HG03025 (cell line): ENCODE measurements at regions not wholly inside any gene's neighbourhood (a gene's known extent, or its start where the extent isn't known, plus 50 kb on each side); places are given as distances from the start of the nearest gene placed in this dataset.

Experiments
- ATAC-seq: cut with Tn5 transposase; IDR thresholded peaks from one replicate; pipeline ENCODE4 v1.9.1; 2021; ENCODE audit warnings: mild to moderate bottlenecking, moderate library complexity; ENCODE audit not compliant: unreplicated experiment, low FRiP score

DNA sequence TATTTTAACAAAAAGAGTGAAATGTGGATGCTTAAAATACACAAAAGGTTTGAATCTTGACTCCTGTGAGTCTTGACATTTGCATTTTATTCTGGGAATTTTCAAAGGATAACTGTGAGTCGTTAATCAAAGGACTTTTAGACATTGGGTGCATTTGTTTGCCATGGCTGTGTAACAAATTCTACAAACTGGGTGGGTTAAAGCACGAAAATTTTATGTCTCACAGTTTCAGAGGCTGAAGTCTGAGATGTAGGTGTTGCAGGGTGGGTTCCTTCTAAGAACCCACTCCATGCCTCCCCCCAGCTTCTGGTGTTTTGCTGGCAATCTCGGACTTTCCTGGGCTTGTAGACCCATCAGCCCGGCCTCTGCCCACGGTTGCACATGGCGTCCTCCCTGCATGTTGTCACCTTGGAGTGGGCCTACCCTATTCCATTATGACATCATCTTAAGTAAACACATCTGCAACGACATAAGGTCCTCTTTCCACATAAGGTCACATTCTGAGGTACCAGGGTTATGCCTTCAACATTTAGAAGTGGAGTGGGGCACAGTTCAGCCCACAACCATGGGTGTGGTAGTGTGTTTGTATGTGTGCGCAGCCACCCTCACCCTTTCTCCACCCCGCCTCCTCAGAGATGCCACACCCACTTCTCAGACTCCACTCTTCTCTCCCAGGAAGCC, 113.1 kb downstream of the FOXA2 start:
- no peak for ATAC-seq

DNA sequence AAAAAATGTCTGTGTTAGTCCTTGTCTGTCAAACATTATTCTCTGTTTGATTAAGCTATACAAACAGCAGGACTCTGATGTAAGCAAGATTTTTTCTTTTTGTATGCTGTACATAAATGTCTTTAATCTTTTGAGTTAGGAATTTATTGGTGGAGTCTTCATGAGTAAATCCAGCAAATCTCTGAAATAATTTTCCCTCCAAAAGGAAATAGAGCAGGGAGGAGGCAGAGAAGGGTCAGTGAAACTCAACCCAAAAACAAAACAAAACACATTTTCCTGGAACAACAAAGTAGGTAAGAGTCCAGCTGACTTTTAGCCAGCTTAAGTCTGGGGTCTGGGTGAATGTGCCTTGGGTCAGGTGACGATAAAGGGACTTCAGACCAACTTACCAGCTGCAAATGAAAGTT, 113.7 kb downstream of the FOXA2 start:
- no peak for ATAC-seq

DNA sequence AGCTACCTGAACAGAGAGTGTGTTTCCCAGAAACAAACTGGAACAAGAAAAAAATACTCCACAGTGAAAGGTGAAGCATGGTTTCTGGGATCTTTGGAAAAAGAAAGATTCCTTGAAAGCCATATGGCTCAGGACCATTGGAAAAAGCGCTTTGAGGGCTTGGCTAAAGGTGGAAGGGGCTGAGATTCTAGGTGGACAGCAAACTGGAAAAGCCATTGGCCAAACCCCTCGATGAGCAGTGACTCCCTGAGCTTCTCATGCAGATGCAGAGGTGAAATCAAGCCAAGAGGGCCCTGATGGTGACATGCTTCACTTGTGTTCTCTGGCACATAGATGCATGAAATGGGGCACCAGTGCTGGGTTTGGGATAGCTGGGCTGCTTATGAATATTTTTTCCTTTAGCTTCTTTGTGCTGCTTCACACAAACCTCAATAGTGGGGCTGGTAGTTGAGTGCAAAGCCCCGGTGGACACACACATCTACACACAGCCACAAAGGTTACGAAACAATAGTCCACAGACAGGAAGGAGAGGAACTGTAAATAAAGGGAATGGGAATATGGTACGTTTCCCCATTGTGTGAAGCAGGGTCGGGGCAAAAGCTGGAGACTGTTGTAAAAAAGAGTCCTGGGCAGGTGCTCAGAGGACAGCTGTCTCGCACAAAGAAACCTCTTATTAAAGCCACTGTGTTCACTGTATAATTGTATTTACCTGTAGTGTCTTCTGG, 117.8 kb downstream of the FOXA2 start:
- no peak for ATAC-seq

DNA sequence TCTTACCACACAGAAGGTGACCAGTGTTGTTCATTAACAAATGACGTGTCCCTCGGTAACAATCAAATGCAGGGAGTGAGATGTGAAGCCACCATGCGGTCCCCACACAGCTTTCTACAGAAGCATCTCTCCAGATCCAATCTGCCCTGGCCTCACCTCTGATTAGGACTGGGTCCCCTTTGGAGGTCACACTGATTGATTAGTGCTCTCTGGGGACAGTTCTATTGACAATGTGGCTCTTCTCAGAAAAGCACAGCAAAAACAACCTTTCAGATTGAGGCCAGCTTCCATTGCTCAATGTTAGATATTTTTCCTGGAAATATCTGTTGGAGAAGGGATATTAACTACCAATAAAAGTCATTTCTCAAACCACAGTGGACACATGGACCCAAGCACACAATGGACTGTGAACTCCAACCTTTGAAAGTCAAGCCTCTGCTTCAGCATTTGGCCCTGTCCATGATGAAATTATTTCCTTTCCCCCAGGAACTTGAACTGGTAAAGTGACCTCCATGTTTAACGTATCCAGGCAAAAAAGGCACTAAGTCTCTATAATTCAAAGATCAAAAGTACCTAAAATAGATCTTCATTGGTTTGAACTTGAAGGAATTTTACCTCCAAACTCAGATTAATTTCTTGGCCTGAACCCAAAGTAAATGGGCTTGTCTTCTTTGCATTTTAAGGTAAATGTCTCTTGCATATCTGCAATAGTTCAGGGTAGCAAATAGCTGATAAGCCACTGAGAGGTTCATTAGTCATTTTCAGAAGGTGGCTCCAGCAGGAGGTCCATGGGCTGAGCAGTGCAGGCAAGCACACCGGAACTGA, 118.5 kb downstream of the FOXA2 start:
- ATAC-seq, result no peak

DNA sequence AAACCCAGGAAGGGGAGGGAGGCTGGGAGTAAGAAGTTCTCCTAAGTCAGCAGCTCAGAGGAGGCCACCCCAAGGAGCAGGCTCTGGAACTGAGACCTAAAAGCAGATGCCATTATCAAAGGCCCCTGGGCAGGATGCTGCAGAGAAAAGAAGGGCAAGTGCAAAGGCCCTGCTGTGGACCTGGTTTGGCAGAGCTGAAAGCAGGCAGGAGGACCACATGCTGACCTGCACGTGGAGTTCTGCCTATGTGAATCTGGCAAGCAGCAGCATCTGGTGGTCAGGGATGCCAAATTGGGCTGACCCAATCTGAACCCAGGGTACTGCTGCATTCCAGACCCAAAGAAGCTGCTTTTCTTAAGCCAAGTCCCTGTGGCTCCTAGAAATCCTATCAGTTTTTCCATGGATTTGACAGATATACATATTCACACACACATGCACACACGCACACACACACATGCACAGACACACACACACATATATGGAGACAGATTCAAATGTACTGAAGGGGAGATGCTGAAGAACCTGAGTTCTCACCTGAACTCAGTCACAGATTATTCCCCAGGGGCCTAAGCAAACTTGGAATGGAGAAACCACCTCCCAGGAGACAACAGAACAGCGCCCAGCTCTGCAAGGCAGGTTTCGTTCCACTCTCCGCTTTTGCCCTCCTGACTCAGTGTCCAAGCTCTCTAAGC, 119.9 kb downstream of the FOXA2 start:
- ATAC-seq, result no peak

DNA sequence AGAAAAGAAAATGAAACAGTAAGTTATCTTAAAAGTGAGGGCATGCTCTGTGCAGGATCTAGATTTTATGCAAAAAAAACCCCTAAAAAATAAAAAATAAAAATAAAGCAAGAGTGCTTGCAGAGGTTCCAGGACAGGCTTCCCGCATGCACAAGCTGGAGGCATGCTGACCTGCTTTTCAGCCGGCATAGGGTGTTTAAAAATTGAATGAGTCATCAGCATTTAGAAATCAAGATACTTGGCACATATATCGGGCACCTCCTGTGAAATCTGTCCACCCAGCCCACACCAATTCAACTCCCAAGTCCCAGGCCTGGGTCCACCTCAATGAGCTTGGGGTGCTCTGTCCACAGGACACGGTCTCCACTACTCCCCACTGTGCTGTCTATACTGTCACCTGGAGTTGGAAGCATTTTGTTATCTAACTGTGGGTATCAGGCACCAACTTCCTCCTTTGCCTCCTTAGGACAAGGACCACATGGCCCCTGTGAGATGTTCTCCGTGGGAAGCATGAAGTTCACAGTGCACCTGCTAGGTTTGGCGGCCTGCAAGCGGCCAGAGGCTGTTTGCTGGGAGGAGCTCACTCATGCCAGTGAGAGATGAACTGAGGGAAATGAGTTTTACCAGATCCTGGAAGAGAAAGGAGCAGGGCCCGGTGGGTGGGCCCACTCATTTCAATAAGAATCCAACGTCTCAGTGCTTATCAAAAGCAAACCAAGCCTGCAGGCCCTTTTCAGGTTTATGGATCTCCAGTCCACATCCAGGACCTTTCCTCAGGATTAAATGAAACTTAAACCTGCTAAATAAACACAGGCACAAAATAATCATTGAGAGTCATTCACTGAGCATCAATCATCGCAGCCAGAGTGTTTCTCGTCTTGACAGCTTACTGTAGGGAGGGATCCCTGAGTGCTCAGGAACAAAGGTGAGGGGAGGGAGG, 121.1 kb downstream of the FOXA2 start:
- no peak for ATAC-seq

DNA sequence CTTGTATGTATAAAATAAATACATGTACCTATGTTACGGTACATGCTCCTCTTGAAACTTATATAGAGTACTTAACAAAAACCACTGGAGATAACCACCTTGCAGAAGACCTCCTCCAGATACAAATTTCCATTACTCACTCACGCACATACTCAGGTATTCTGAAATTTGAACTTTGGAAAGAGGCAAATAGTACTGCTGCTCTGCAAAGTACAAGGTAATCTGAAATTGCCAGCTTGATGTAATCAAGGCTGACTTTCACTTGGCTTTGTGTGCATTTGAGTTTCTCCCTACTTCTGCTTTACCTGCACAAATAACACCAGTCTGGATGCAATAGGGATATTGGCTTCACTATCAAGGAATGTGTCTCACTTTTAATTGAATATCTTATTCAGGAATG, 123.6 kb downstream of the FOXA2 start:
- ATAC-seq, result no peak

DNA sequence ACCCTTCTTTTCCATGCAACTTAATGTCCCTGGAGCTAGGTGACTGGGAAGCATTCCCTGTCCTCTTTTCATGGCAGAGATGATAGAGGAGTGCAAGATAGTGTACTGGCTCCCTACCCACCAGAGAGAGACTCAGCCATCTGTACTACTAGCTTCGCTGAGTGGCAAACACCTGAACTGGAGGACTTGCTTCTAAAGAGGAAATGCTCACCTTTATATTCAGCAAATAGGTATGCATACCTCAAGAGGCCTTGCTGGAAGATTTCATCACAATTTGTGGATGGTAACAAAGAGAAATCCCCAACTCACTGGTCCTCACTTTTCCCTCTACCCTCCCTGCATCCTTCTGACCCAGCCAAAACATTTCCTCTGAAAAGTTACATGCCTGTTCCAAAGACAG, 124.1 kb downstream of the FOXA2 start:
- no peak for ATAC-seq

DNA sequence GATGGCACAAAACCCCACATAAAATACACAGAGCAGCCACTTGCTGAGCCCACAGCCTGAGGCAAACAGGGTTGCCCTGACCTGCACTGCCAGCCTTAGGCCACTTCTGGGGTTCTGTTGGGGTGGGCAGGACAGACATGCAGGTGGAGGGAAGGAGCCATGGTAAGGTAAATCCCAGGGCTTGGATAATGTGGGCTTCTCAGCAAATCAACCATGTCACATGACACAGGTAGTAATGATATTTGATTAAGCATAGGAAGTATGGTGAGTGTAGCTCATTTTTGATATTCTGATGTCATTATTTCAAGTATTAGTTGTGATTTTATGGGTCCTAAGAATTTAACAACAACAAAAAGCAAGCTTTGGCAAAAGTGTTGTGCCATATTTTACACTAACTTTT, 124.6 kb downstream of the FOXA2 start:
- ATAC-seq, result no peak

DNA sequence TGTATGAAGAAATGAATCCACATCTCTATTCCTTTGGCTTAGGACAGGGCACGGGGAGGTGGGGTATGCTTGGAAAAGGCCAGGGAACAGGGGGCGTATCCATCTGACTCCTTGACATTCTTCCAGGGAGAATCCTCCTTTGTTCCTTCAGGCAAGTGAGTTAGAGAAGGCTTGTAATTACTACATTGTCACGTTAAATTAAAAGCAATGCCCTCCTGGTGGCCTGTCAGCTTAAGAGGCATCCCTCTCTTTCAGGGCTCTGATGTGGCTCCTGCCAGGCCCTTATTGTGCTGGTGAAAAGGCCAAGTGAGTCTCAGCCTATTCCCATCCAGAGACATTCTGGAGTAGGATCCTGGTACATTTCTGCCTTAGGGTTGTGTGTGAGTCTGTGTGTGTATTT, 128.3 kb downstream of the FOXA2 start:
- ATAC-seq, result no peak

DNA sequence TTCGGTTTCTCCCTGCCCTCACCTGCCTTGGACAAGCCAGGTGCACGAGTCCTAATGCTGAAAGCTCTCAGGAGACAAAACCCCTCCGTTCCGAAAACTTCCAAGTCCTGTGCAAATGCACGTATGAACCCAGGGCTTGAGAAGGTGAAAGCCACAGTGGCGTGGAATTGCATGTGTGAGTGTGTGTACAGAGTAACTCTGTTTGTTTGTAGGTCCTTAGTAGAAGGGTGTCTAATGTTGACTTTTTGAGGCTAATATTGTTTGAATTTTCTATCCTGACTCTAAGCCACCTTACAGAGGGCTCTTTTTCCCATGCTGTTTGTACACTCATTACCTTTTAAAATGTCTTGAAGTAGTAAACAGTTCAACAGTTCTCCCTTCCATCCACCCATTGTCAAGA, 129.1 kb downstream of the FOXA2 start:
- ATAC-seq, result no peak

DNA sequence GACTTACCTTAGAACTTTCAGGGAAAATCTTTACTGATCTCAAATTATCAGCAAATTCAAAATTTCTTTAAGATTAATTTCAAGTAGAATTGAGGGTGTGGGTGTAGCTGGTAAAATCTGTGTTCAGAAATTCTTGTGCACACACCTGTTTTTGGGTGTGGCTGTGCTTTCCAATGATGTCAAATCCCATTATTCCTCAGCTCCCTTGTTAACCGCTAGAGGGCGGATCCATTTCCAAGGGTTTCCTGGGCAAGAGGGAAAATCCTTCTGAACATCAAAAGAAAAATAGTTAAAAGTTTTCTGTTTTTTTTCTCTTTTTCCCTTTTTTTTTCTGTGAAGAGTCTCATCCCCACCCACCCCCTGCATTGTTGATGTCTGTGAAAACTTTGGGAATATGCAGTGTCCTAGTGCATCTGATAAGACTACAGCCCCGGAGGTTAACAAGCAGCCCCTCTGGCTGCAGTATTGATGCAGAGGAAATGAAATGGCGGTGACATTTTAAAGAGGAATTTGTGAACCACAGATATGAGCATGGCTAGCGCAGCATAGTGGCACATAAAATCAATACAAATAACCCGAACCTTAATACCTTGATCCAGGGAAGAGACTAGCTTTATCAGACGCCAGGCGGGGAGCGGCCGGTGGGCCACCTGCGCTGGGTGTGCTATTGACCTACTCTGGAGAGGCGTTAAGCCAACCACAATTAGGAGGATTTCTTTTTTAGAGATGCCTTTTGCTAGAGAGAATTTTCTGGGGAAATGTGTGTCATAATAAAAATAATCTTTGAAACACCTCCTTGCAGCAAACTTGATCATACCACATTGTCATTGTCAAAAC, 130.9 kb downstream of the FOXA2 start:
- no peak for ATAC-seq

DNA sequence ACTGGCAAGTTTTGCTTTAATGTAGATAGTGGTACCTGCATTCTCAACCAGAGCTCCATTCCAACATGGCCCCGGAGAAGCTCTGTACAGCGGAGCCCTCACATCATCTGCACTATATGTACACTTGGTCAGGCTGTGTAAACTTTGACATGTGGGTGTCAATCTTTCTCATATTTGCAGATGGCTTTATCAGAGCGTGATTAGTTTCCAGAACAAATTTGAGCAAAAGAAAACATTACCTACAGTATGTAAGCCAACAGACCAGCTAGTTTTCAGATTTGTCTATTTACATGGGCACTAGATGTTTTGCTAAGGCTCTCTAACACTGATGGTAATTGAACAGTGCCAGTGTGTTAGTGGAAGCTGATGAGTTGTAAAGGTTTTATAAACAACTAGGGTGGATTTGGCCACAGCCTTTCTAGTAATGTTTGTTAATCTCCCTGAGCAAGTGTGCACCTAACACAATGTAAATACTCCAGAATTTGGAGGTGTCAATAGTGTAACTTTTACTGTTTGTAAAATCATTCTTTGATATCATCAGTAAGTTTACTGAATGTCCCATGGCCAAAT, 131.8 kb downstream of the FOXA2 start:
- ATAC-seq, result no peak

DNA sequence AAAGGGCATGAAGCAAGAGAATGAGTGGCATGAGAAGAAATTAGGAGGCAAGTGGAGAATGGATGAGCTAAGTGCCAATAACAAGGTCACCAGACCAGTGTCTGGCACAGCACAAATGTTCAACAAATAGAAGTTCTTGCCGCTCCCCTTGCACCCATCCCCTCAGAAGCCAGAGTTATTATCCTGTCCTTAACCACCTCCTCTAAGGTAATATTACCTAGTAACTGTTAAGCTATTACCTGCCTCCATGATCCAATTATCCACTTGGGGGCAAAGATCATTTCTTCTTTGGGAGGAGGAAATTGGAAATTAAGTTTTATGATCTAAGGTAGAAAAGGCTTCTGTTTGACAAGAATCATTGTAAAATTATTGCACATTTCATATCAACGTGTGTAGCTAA, 133.8 kb downstream of the FOXA2 start:
- ATAC-seq, result no peak

DNA sequence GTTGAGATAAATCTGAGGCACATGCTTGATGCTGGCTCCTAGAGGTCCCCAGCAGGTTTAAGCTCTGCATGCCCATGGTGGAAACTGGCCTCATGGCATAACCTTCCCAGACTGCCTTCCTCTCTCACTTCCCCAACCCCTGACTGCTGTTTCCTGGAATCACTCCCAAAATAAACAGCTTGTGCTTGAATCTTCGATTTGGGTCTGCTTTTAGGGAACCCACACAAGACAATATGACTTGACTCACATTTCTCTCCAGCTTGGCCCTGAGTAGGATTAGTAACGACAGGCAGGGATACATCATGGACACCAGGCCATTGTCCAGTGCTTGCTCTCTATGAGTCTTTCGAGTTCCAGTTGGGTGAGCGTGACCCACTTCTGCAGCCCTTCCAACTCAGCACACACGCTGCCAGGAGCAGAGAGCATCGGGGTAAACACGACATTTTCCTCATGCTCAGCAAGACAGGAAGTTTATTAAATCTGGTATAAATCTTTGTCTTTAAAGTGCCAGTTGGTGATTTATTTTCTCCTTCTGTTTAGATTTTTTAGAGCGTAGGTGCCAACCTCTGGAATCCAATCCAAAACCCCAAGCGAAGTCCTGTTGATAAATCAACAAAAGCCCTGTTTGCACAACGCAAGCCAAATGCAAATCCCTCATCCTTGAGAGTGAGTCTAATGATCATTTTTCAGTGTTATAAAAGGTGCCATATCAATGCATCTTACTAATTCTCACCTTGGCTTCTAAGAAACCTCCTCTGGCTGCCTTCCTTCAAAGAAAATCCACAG, 135.0 kb downstream of the FOXA2 start:
- no peak for ATAC-seq

DNA sequence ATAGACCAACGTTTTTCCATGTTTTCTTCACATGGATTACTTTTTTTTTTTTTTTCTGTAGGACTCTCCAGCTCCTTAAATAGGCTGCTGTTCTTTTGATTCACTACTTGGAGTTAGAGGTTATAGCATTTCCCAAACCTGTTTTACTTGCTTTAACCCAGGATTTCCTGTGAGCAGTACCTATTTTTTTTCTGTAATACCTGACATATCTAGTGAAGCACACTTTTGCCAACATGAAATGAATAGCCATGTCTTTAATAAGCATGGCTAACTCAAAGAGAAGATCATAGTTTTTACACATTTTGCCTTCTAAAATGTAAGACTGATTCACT, 137.0 kb downstream of the FOXA2 start:
- no peak for ATAC-seq

DNA sequence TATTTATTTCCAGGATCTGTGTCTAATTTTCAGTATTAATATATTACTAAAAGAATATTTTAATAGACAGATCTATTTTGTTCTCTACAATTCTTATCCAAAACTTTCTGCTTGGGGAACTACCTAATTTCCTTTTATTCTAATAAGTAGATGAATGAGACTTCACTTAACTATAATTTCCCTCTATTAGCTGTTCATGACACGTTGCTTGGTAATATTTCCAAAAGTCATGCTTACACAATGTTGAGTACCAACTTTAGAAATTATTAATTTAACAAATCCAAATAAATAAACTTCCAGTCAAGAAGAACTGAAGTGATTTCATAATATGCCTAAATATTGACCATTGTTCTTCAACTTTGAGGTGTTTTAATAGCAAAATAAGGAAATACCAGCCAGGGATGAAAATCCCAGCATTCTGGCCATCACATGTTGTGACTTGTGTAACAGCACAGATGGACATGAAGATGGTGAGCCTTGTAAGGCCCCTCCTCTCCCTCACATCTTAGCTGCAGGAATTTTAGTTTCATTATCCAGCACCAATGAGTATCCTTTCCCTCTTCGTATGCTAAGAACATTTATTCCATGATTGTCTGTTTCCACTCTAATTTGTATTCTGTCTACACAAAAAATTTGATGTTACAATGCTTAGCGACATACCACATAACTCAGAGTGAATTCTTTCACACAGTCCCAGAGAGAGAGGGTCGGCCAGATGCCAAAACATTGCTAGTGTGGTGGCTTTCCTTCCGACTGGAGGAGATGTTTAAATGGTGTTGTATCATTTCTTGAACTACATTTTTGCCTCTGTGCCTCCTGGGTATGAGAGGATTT, 137.5 kb downstream of the FOXA2 start:
- no peak for ATAC-seq
